HEK293T (cell line): ENCODE measurements at regions not wholly inside any gene's neighbourhood (a gene's known extent, or its start where the extent isn't known, plus 50 kb on each side); places are given as distances from the start of the nearest gene placed in this dataset.

Experiments
- CTCF ChIA-PET: fragments of 350-600 bp; formaldehyde crosslinking; extraction: SDS; loops from one replicate; lab custom pipeline; 2021; ENCODE audit warnings: antibody characterized with exemption, inconsistent platforms; lab: Yijun Ruan, JAX
- POLR2A ChIA-PET: fragments of 350-600 bp; formaldehyde crosslinking; extraction: SDS; loops from one replicate; lab custom pipeline; 2020; ENCODE audit warnings: antibody characterized with exemption, inconsistent platforms; lab: Yijun Ruan, JAX
- DNase-seq: peaks from one replicate; pipeline ENCODE4 v3.0.0; 2012; ENCODE audit warnings: mixed read lengths; ENCODE audit errors: extremely low spot score
- ARNT ChIP-seq: fragments of 450-650 bp; IDR thresholded peaks from 2 replicates; pipeline ENCODE4 v1.6.1; 2017; ENCODE audit warnings: mild to moderate bottlenecking
- BHLHE40 ChIP-seq: fragments of 450-650 bp; IDR thresholded peaks from 2 replicates; pipeline ENCODE4 v1.6.1; 2016; ENCODE audit warnings: mild to moderate bottlenecking, moderate library complexity, borderline replicate concordance
- CTBP1 ChIP-seq: fragments of 450-650 bp; IDR thresholded peaks from 2 replicates; pipeline ENCODE4 v1.6.1; 2016; ENCODE audit warnings: borderline replicate concordance
- ELF4 ChIP-seq: fragments of 450-650 bp; IDR thresholded peaks from 2 replicates; pipeline ENCODE4 v1.6.1; 2017; ENCODE audit warnings: antibody characterized with exemption
- FOXA1 ChIP-seq: fragments of 450-650 bp; IDR thresholded peaks from 2 replicates; pipeline ENCODE4 v1.6.1; 2016; ENCODE audit warnings: mild to moderate bottlenecking
- FOXK2 ChIP-seq: fragments of 450-650 bp; IDR thresholded peaks from 2 replicates; pipeline ENCODE4 v1.6.1; 2016; ENCODE audit warnings: mild to moderate bottlenecking
- FOXM1 ChIP-seq: fragments of 450-650 bp; IDR thresholded peaks from 2 replicates; pipeline ENCODE4 v1.6.1; 2017; ENCODE audit warnings: mild to moderate bottlenecking, borderline replicate concordance
- HDGF ChIP-seq: fragments of 450-650 bp; IDR thresholded peaks from 2 replicates; pipeline ENCODE4 v1.6.1; 2017; ENCODE audit warnings: antibody characterized with exemption, borderline replicate concordance
- L3MBTL2 ChIP-seq: fragments of 450-650 bp; conservative IDR thresholded peaks from 2 replicates; pipeline ENCODE4 v1.6.1; 2016; ENCODE audit warnings: mild to moderate bottlenecking
- LEF1 ChIP-seq: fragments of 450-650 bp; IDR thresholded peaks from 2 replicates; pipeline ENCODE4 v1.6.1; 2017; ENCODE audit warnings: mild to moderate bottlenecking, borderline replicate concordance
- NFRKB ChIP-seq: fragments of 450-650 bp; IDR thresholded peaks from 2 replicates; pipeline ENCODE4 v1.6.1; 2016; ENCODE audit warnings: mild to moderate bottlenecking, moderate library complexity
- PKNOX1 ChIP-seq: fragments of 450-650 bp; IDR thresholded peaks from 2 replicates; pipeline ENCODE4 v1.6.1; 2016
- SP1 ChIP-seq: fragments of 450-650 bp; IDR thresholded peaks from 2 replicates; pipeline ENCODE4 v1.6.1; 2017
- SUZ12 ChIP-seq: fragments of 450-650 bp; IDR thresholded peaks from 2 replicates; pipeline ENCODE4 v1.6.1; 2016; ENCODE audit warnings: mild to moderate bottlenecking
- TARDBP ChIP-seq: fragments of 450-650 bp; IDR thresholded peaks from 2 replicates; pipeline ENCODE4 v1.6.1; 2016
- ZNF384 ChIP-seq: fragments of 450-650 bp; IDR thresholded peaks from 2 replicates; pipeline ENCODE4 v1.6.1; 2016

DNA sequence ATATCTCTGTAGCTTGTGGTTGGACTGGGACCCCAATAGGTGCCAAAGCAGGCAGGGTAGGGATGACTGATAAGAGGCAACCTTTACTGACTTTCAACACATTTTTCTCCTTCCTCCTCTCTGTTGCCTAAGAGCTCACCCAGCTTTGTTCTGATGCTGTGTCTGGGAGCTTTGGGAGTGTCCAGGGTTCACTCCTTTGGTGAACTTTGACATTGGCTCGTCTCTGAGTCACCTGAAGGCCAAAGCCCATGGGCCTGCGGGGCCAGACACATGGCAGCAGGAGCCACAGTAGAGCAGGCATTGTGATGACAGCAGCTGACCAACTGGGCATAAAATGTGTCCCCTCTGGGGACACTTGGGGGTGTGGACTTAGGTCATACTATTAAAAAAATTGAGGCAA is 99.5 kb upstream of the ZNF644 start:
- no peak for DNase-seq
- CTCF ChIA-PET = no interaction called here
- no peak for TF ChIP-seq TARDBP
- no peak for TF ChIP-seq ELF4
- TF ChIP-seq PKNOX1 = no peak
- no peak for TF ChIP-seq SP1
- TF ChIP-seq L3MBTL2 = no peak
- no peak for TF ChIP-seq FOXA1
- no peak for TF ChIP-seq SUZ12
- no peak for TF ChIP-seq BHLHE40
- no peak for TF ChIP-seq FOXK2
- no peak for TF ChIP-seq ZNF384
- TF ChIP-seq ARNT = no peak
- TF ChIP-seq CTBP1 = no peak
- POLR2A ChIA-PET = no interaction called here

GRCh38 chr1:91120936-91121335 is 99.1 kb upstream of the ZNF644 start:
- TF ChIP-seq CTBP1 (no peak), ELF4 (no peak), L3MBTL2 (no peak), FOXK2 (no peak), LEF1 (no peak), SP1 (no peak), SUZ12 (no peak), FOXA1 (no peak), BHLHE40 (no peak), ZNF384 (no peak), ARNT (no peak), TARDBP (no peak), HDGF (no peak)
- DNase-seq = no peak
- ChIA-PET CTCF (no interaction called here), POLR2A (no interaction called here)

- ChIA-PET CTCF (no interaction called here), POLR2A (no interaction called here)
- DNase-seq = no peak
- no peak for TF ChIP-seq FOXA1
- no peak for TF ChIP-seq SUZ12
- TF ChIP-seq L3MBTL2 = no peak
- no peak for TF ChIP-seq LEF1
- TF ChIP-seq NFRKB = no peak
- TF ChIP-seq TARDBP = no peak
- no peak for TF ChIP-seq BHLHE40
- no peak for TF ChIP-seq ZNF384
- TF ChIP-seq HDGF = no peak
- TF ChIP-seq CTBP1 = no peak
- TF ChIP-seq FOXK2 = no peak
- no peak for TF ChIP-seq ARNT
- TF ChIP-seq SP1 = no peak
- TF ChIP-seq FOXM1 = no peak
- no peak for TF ChIP-seq ELF4
- TF ChIP-seq PKNOX1 = no peak
Observed at GRCh38 chr1:91120421-91120820, 98.6 kb upstream of the ZNF644 start.

- no peak for DNase-seq
- TF ChIP-seq ZNF384 = no peak
- no peak for TF ChIP-seq L3MBTL2
- no peak for TF ChIP-seq BHLHE40
- TF ChIP-seq LEF1 = no peak
- no peak for TF ChIP-seq ARNT
- no peak for TF ChIP-seq SP1
- TF ChIP-seq FOXM1 = no peak
- TF ChIP-seq NFRKB = no peak
- no peak for TF ChIP-seq PKNOX1
- TF ChIP-seq SUZ12 = no peak
- TF ChIP-seq HDGF = no peak
- no peak for TF ChIP-seq FOXA1
- no peak for TF ChIP-seq FOXK2
- TF ChIP-seq TARDBP = no peak
- no peak for TF ChIP-seq CTBP1
- TF ChIP-seq ELF4 = no peak
- CTCF ChIA-PET = no interaction called here
- POLR2A ChIA-PET = no interaction called here
Observed at GRCh38 chr1:91104712-91105111, 82.9 kb upstream of the ZNF644 start.

DNA sequence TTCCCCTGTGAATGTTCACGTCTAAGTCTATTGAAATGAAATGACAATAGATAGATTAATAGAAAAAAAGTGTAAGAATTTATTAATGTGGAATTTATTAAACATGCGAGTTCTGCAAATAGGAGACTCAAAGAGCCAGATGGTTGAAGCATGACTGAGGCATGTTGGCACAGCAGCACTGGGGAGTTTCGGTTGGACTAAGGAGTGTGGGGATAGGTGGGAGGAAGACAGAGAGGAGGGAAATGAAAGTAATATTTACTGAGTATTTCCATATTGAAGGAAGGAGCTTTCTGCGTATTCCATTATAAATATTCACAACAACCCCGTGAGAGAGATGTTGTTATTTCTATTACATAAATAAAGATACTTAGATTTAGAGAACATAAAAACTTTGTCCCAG is 79.5 kb upstream of the ZNF644 start:
- ChIA-PET POLR2A (no interaction called here), CTCF (no interaction called here)
- no peak for DNase-seq
- TF ChIP-seq ELF4 = no peak

DNA sequence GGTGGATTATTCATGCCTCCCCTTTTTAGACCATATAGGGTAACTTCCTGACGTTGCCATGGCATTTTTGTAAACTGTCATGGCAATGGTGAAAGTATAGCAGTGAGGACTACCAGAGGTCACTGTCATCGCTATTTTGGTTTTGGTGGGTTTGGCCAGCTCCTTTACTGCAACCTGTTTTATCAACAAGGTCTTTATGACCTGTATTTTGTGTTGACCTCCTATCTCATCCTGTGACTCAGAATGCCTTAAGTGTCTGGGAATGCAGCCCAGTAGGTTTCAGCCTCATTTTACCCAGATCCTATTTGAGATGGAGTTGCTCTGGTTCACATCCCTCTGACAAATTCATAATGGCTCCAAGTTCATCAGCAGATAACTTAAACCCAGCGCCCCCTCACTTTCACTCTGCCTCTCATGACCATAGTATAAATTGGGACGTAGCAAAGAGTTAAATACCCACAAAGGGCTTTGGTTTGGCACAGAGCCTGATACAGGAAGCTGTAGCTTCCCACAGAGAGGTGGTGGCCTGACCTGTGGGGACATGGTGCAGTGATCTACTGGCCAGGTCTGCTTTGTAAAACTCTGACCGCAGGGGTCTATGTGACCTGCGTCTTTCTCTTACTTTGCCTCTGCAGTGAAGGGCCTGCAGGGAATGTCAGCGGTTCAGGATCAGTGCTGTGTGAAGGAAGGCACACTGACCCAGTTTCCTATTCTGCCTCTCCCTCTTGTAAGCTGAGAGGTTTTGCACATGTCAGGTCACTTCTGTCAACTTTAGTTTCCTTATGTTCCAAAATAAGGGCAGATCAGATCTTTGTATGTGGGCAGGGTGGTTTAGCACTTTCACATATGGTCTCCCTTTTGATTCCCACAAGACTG is 78.1 kb upstream of the ZNF644 start:
- DNase-seq = no peak
- ChIA-PET CTCF (no interaction called here), POLR2A (no interaction called here)
- TF ChIP-seq LEF1 (no peak), FOXA1 (no peak), L3MBTL2 (no peak), FOXM1 (no peak), SP1 (no peak), PKNOX1 (no peak), ZNF384 (no peak), TARDBP (no peak), FOXK2 (no peak), HDGF (no peak), ARNT (no peak), BHLHE40 (no peak)
